Prostate gland (tissue), 2 donors: ENCODE measurements at regions not wholly inside any gene's neighbourhood (a gene's known extent, or its start where the extent isn't known, plus 50 kb on each side); places are given as distances from the start of the nearest gene placed in this dataset.

Source experiments
- POLR2A ChIP-seq: fragments of 450-650 bp; IDR thresholded peaks from one replicate; pipeline ENCODE4 v1.6.1; 2016; ENCODE audit warnings: antibody characterized with exemption, mild to moderate bottlenecking
- TF ChIP-seq, protein P1 (sequence below), 4 experiments: fragments of 200-600 bp in 2 of 4; fragments of 450-650 bp in 2 of 4; sonication (generic) in 2 of 4; IDR thresholded peaks; 1 replicate in 3 of 4; 2 replicates in 1 of 4; pipeline ENCODE4 v1.5.1; 2016 to 2019; ENCODE audit warnings: antibody characterized with exemption in 4 of 4, mild to moderate bottlenecking in 2 of 4, moderate library complexity in 2 of 4

GRCh38 chr11:97610854-97611253 lies 1221.0 kb downstream of the JRKL start:
- TF ChIP-seq, protein P1, sequence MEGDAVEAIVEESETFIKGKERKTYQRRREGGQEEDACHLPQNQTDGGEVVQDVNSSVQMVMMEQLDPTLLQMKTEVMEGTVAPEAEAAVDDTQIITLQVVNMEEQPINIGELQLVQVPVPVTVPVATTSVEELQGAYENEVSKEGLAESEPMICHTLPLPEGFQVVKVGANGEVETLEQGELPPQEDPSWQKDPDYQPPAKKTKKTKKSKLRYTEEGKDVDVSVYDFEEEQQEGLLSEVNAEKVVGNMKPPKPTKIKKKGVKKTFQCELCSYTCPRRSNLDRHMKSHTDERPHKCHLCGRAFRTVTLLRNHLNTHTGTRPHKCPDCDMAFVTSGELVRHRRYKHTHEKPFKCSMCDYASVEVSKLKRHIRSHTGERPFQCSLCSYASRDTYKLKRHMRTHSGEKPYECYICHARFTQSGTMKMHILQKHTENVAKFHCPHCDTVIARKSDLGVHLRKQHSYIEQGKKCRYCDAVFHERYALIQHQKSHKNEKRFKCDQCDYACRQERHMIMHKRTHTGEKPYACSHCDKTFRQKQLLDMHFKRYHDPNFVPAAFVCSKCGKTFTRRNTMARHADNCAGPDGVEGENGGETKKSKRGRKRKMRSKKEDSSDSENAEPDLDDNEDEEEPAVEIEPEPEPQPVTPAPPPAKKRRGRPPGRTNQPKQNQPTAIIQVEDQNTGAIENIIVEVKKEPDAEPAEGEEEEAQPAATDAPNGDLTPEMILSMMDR (IDR thresholded peaks at IDR 0.05), result no peak
- TF ChIP-seq POLR2A, result no peak
